GOT3 (cell line): ENCODE measurements at regions not wholly inside any gene's neighbourhood (a gene's known extent, or its start where the extent isn't known, plus 50 kb on each side); places are given as distances from the start of the nearest gene placed in this dataset.
"Not testable (repeated sequence)": the region's sequence is repeated elsewhere in the genome, so short reads cannot be mapped to it uniquely, and the experiment has no call there.

Experiments
- DNase-seq: peaks from one replicate; lab custom pipeline; 2025; ENCODE audit warnings: mixed read lengths; lab: John Stamatoyannopoulos, UW

- no peak for DNase-seq
Observed at GRCh38 chr3:165716592-165716991, 120.6 kb downstream of the BCHE start.

- no peak for DNase-seq
Observed at GRCh38 chr3:165713479-165713878, 123.7 kb downstream of the BCHE start.

- DNase-seq: no peak
Observed at GRCh38 chr3:165712382-165712781, 124.8 kb downstream of the BCHE start.

- DNase-seq: no peak
Observed at GRCh38 chr3:165697910-165698309, 139.3 kb downstream of the BCHE start.

- no peak for DNase-seq
Observed at GRCh38 chr3:165696496-165696895, 140.7 kb downstream of the BCHE start.

- no peak for DNase-seq
Observed at GRCh38 chr3:165683947-165684346, 153.3 kb downstream of the BCHE start.

- no peak for DNase-seq
Observed at GRCh38 chr3:165682734-165683133, 154.5 kb downstream of the BCHE start.

- DNase-seq: no peak
Observed at GRCh38 chr3:165669967-165670366, 167.3 kb downstream of the BCHE start.

- no peak for DNase-seq
Observed at GRCh38 chr3:165669504-165669903, 167.7 kb downstream of the BCHE start.

- DNase-seq: no peak
Observed at GRCh38 chr3:165667676-165668075, 169.5 kb downstream of the BCHE start.

GRCh38 chr3:165658027-165658426 lies 179.2 kb downstream of the BCHE start:
- no peak for DNase-seq

- no peak for DNase-seq
Observed at GRCh38 chr3:165653130-165653778, 184.0 kb downstream of the BCHE start.

- DNase-seq: not testable (repeated sequence)
Observed at GRCh38 chr3:165649282-165649681, 187.9 kb downstream of the BCHE start.

- DNase-seq: no peak
Observed at GRCh38 chr3:165645191-165645590, 192.0 kb downstream of the BCHE start.

GRCh38 chr3:165644331-165644730 lies 192.9 kb downstream of the BCHE start:
- no peak for DNase-seq

GRCh38 chr3:165643425-165643824 lies 193.8 kb downstream of the BCHE start:
- DNase-seq: no peak

GRCh38 chr3:165642761-165643420 lies 194.3 kb downstream of the BCHE start:
- peak; percentile 51 for DNase-seq

GRCh38 chr3:165641569-165642310 lies 195.5 kb downstream of the BCHE start:
- DNase-seq: no peak

- no peak for DNase-seq
Observed at GRCh38 chr3:165640970-165641369, 196.3 kb downstream of the BCHE start.

- DNase-seq: no peak
Observed at GRCh38 chr3:165640031-165640430, 197.2 kb downstream of the BCHE start.

- no peak for DNase-seq
Observed at GRCh38 chr3:165638034-165638433, 199.2 kb downstream of the BCHE start.

GRCh38 chr3:165636684-165637015 lies 200.6 kb downstream of the BCHE start:
- DNase-seq: no peak
